ENCODE measurements at regions not wholly inside any gene's neighbourhood (a gene's known extent, or its start where the extent isn't known, plus 50 kb on each side); places are given as distances from the start of the nearest gene placed in this dataset.

GRCh38 chr14:85338895-85339294, 191.0 kb upstream of the FLRT2 start:
- peaks cover 5% of the 10 kb centered on the region for H3K4me1 Mint-ChIP-seq (ENCODE audit: low read depth, unreplicated experiment)
- no peaks in the 10 kb centered on the region for H3K27me3 Mint-ChIP-seq (ENCODE audit: insufficient read depth, unreplicated experiment)
- Histone ChIP-seq H3K36me3 (ENCODE audit: control insufficient read depth, insufficient read depth, low read length) (no peaks in the 10 kb centered on the region), H3K9me3 (no peaks in the 10 kb centered on the region), H3K27me3 (replicated peaks; ENCODE audit: control insufficient read depth, insufficient read depth, low read length) (no peaks in the 10 kb centered on the region), H3K4me3 (ENCODE audit: low read depth, low read length) (no peak overlapping the region), H3K4me1 (no peaks in the 10 kb centered on the region)
- CTCF ChIA-PET = no interaction called here
- no peak overlapping the region for H3K4me3 Mint-ChIP-seq (ENCODE audit: unreplicated experiment)
- H3K9me3 Mint-ChIP-seq (ENCODE audit: unreplicated experiment) = no peaks in the 10 kb centered on the region
- no peaks in the 10 kb centered on the region for H3K36me3 Mint-ChIP-seq (ENCODE audit: insufficient read depth, unreplicated experiment)
- BruUV-seq (replicated peaks) = no TSS peak
- no peak overlapping the region for H3K27ac Mint-ChIP-seq (ENCODE audit: unreplicated experiment)
- intact Hi-C loops (cut with micrococcal nuclease; ENCODE audit: unreplicated experiment) = no loop called here
- POLR2A ChIA-PET = no interaction called here
- TF ChIP-seq CTCF (IDR thresholded peaks at IDR 0.05; ENCODE audit: insufficient read depth in 1 of 2, low read depth in 1 of 2, low read length in 1 of 2, severe bottlenecking in 1 of 2, unreplicated experiment in 1 of 2) = no peak
- DNase-seq = no peak

GRCh38 chr14:85342858-85343607, 186.9 kb upstream of the FLRT2 start:
- no peaks in the 10 kb centered on the region for H3K9me3 ChIP-seq
- DNase-seq = no peak
- ChIA-PET CTCF (no interaction called here), POLR2A (no interaction called here)
- H3K36me3 Mint-ChIP-seq (ENCODE audit: insufficient read depth, unreplicated experiment) = no peaks in the 10 kb centered on the region
- no peaks in the 10 kb centered on the region for H3K27me3 ChIP-seq (replicated peaks; ENCODE audit: control insufficient read depth, insufficient read depth, low read length)
- H3K4me3 Mint-ChIP-seq (ENCODE audit: unreplicated experiment) = no peak overlapping the region
- H3K4me3 ChIP-seq (ENCODE audit: low read depth, low read length) = no peak overlapping the region
- H3K36me3 ChIP-seq (ENCODE audit: control insufficient read depth, insufficient read depth, low read length) = no peaks in the 10 kb centered on the region
- intact Hi-C loops (cut with micrococcal nuclease; ENCODE audit: unreplicated experiment) = no loop called here
- no peak for TF ChIP-seq CTCF (IDR thresholded peaks at IDR 0.05; ENCODE audit: insufficient read depth in 1 of 2, low read depth in 1 of 2, low read length in 1 of 2, severe bottlenecking in 1 of 2, unreplicated experiment in 1 of 2)
- BruUV-seq (replicated peaks) = no TSS peak
- H3K27me3 Mint-ChIP-seq (ENCODE audit: insufficient read depth, unreplicated experiment) = no peaks in the 10 kb centered on the region
- no peak overlapping the region for H3K27ac Mint-ChIP-seq (ENCODE audit: unreplicated experiment)
- no peaks in the 10 kb centered on the region for H3K4me1 Mint-ChIP-seq (ENCODE audit: low read depth, unreplicated experiment)
- no peaks in the 10 kb centered on the region for H3K9me3 Mint-ChIP-seq (ENCODE audit: unreplicated experiment)
- no peaks in the 10 kb centered on the region for H3K4me1 ChIP-seq

GRCh38 chr14:85344171-85344570, 185.8 kb upstream of the FLRT2 start:
- no peak overlapping the region for H3K27ac Mint-ChIP-seq (ENCODE audit: unreplicated experiment)
- H3K9me3 Mint-ChIP-seq (ENCODE audit: unreplicated experiment) = no peaks in the 10 kb centered on the region
- Histone ChIP-seq H3K36me3 (ENCODE audit: control insufficient read depth, insufficient read depth, low read length) (no peaks in the 10 kb centered on the region), H3K9me3 (no peaks in the 10 kb centered on the region), H3K4me3 (ENCODE audit: low read depth, low read length) (no peak overlapping the region), H3K4me1 (no peaks in the 10 kb centered on the region), H3K27me3 (replicated peaks; ENCODE audit: control insufficient read depth, insufficient read depth, low read length) (no peaks in the 10 kb centered on the region)
- POLR2A ChIA-PET = no interaction called here
- no peak for DNase-seq
- BruUV-seq (replicated peaks) = no TSS peak
- no peaks in the 10 kb centered on the region for H3K36me3 Mint-ChIP-seq (ENCODE audit: insufficient read depth, unreplicated experiment)
- intact Hi-C loops (cut with micrococcal nuclease; ENCODE audit: unreplicated experiment) = no loop called here
- CTCF ChIA-PET = no interaction called here
- TF ChIP-seq CTCF (IDR thresholded peaks at IDR 0.05; ENCODE audit: insufficient read depth in 1 of 2, low read depth in 1 of 2, low read length in 1 of 2, severe bottlenecking in 1 of 2, unreplicated experiment in 1 of 2) = no peak
- H3K4me1 Mint-ChIP-seq (ENCODE audit: low read depth, unreplicated experiment) = no peaks in the 10 kb centered on the region
- H3K4me3 Mint-ChIP-seq (ENCODE audit: unreplicated experiment) = no peak overlapping the region
- H3K27me3 Mint-ChIP-seq (ENCODE audit: insufficient read depth, unreplicated experiment) = no peaks in the 10 kb centered on the region

All from Caco-2 (cell line).